OCI-LY7 (cell line): ENCODE measurements at regions not wholly inside any gene's neighbourhood (a gene's known extent, or its start where the extent isn't known, plus 50 kb on each side); places are given as distances from the start of the nearest gene placed in this dataset.

Source experiments
- BruUV-seq: library from RNA; stranded (reverse); fragments of 400-500 nt; replicated peaks from 2 replicates; lab custom pipeline; 2021; lab: Mats Ljungman, UMichigan
- CTCF ChIA-PET: fragments of 300-600 bp; sonication (Branson Sonifier 250); formaldehyde crosslinking; loops from one replicate; lab custom pipeline; 2022; ENCODE audit warnings: antibody characterized with exemption; ENCODE audit not compliant: unreplicated experiment; lab: Charles Lee
- POLR2A ChIA-PET: fragments of 300-600 bp; sonication (Branson Sonifier 250); formaldehyde crosslinking; loops from one replicate; lab custom pipeline; 2022; ENCODE audit warnings: antibody characterized with exemption; lab: Charles Lee
- DNase-seq: peaks from one replicate; pipeline ENCODE4 v3.0.0-alpha.2; 2015; ENCODE audit warnings: low spot score
- H2AFZ ChIP-seq: fragments of 200-600 bp; sonication (generic), shearing (Covaris generic); 2 replicates; pipeline ENCODE4 v1.6.1; 2014; ENCODE audit warnings: mild to moderate bottlenecking, antibody characterized with exemption, low read length, moderate library complexity
- H3K27ac ChIP-seq: fragments of 200-600 bp; sonication (generic); 2 replicates; pipeline ENCODE4 v1.5.1; 2014; ENCODE audit warnings: mixed run types, low read depth, mild to moderate bottlenecking, moderate library complexity, low read length, inconsistent platforms; ENCODE audit not compliant: poor library complexity, severe bottlenecking
- H3K36me3 ChIP-seq: fragments of 200-600 bp; sonication (generic); 2 replicates; pipeline ENCODE4 v1.6.1; 2014; ENCODE audit warnings: mild to moderate bottlenecking, antibody characterized with exemption, low read length, moderate library complexity, mixed read lengths; ENCODE audit not compliant: insufficient read depth
- H3K4me1 ChIP-seq: fragments of 200-600 bp; sonication (generic); 2 replicates; pipeline ENCODE4 v1.5.1; 2014; ENCODE audit warnings: mild to moderate bottlenecking, low read length; ENCODE audit not compliant: insufficient read depth, poor library complexity, severe bottlenecking
- H3K4me2 ChIP-seq: fragments of 200-600 bp; sonication (generic); 2 replicates; pipeline ENCODE4 v1.6.1; 2014; ENCODE audit warnings: mild to moderate bottlenecking, low read length
- H3K4me3 ChIP-seq: fragments of 200-600 bp; sonication (generic); 2 replicates; pipeline ENCODE4 v1.5.1; 2014; ENCODE audit warnings: mild to moderate bottlenecking, low read depth, low read length; ENCODE audit not compliant: poor library complexity, severe bottlenecking
- H3K79me2 ChIP-seq: fragments of 200-600 bp; sonication (generic); 2 replicates; pipeline ENCODE4 v1.6.1; 2016; ENCODE audit warnings: low read depth, mild to moderate bottlenecking, low read length, moderate library complexity, mixed read lengths; ENCODE audit not compliant: insufficient read depth
- H3K9me2 ChIP-seq: fragments of 200-600 bp; sonication (generic); 2 replicates; pipeline ENCODE4 v1.6.1; 2016; ENCODE audit warnings: mild to moderate bottlenecking, low read length, mixed read lengths; ENCODE audit not compliant: insufficient read depth
- H3K9me3 ChIP-seq: fragments of 200-600 bp; sonication (generic); 2 replicates; pipeline ENCODE4 v1.6.1; 2014; ENCODE audit warnings: mild to moderate bottlenecking, mixed run types, low read length, mixed read lengths
- H4K20me1 ChIP-seq: fragments of 200-600 bp; sonication (generic); 2 replicates; pipeline ENCODE4 v1.6.1; 2014; ENCODE audit warnings: mild to moderate bottlenecking, antibody characterized with exemption, low read length, moderate library complexity, mixed read lengths; ENCODE audit not compliant: insufficient read depth
- EZH2phosphoT487 ChIP-seq: fragments of 200-600 bp; sonication (generic); IDR thresholded peaks from 2 replicates; pipeline ENCODE4 v1.6.1; 2018; ENCODE audit warnings: low read depth, borderline replicate concordance, mild to moderate bottlenecking, mixed run types, antibody characterized with exemption, low read length, moderate library complexity, mixed read lengths
- intact Hi-C: fragments of 100-400 bp; cut with micrococcal nuclease; formaldehyde crosslinking; loops from one replicate; pipeline ENCODE4 v1.10.0; 2022; ENCODE audit not compliant: unreplicated experiment
- TF ChIP-seq, protein P1 (sequence below): fragments of 200-600 bp; sonication (generic); conservative IDR thresholded peaks from 2 replicates; pipeline ENCODE4 v1.5.1; 2014; ENCODE audit warnings: mild to moderate bottlenecking, antibody characterized with exemption, low read length, moderate library complexity, mixed read lengths

DNA sequence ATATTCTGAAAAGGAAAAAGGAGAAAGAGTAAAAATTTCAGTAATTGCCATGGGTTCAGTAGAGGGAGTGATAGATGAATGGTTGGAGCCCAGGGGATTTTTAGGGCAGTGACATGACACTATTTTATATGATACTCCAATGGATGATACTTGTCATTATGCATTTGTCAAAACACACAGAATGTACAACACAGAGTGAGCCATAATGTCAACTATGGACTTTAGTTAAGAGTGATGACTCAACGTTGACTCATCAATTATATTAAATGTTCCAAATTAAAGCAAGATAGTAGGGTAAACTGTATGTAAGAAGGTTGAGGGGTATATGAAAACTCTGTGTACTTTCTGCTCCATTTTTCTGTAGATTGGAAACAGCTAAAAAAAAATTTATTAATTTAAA, 586.4 kb downstream of the TAF11L14 start:
- POLR2A ChIA-PET, result no interaction called here
- Histone ChIP-seq H3K27ac (no peak overlapping the region), H3K4me1 (no peaks in the 10 kb centered on the region), H3K9me3 (no peaks in the 10 kb centered on the region), H3K4me2 (no peak overlapping the region), H3K9me2 (no peaks in the 10 kb centered on the region), H3K4me3 (no peak overlapping the region), H2AFZ (no peak overlapping the region), H3K79me2 (no peaks in the 10 kb centered on the region), H4K20me1 (no peaks in the 10 kb centered on the region), H3K36me3 (no peaks in the 10 kb centered on the region)
- intact Hi-C loops, result no loop called here
- BruUV-seq, result no TSS peak
- no peak for TF ChIP-seq EZH2phosphoT487
- TF ChIP-seq, protein P1, sequence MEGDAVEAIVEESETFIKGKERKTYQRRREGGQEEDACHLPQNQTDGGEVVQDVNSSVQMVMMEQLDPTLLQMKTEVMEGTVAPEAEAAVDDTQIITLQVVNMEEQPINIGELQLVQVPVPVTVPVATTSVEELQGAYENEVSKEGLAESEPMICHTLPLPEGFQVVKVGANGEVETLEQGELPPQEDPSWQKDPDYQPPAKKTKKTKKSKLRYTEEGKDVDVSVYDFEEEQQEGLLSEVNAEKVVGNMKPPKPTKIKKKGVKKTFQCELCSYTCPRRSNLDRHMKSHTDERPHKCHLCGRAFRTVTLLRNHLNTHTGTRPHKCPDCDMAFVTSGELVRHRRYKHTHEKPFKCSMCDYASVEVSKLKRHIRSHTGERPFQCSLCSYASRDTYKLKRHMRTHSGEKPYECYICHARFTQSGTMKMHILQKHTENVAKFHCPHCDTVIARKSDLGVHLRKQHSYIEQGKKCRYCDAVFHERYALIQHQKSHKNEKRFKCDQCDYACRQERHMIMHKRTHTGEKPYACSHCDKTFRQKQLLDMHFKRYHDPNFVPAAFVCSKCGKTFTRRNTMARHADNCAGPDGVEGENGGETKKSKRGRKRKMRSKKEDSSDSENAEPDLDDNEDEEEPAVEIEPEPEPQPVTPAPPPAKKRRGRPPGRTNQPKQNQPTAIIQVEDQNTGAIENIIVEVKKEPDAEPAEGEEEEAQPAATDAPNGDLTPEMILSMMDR, result no peak
- CTCF ChIA-PET, result no interaction called here
- DNase-seq, result no peak

DNA sequence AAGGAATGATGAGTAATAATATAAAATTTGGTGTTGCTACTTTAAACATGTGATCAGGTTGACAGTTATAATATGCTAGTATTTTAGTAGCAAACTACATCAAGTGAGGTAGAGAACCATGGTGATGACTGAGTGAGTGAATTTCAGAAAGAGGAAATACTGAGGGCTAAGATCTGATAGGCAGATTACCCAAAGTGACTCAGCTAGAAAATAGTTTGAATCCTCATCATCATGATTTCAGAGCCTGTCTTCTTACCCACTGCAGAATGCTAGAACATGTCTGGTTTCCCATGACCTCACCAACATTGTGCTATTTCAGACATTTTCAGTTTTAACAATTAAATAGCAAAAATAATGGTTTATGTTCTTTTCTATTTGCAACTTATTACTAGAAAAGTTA, 602.1 kb downstream of the TAF11L14 start:
- Histone ChIP-seq H3K4me2 (no peak overlapping the region), H3K36me3 (no peaks in the 10 kb centered on the region), H3K4me1 (no peaks in the 10 kb centered on the region), H4K20me1 (no peaks in the 10 kb centered on the region), H3K9me2 (no peaks in the 10 kb centered on the region), H3K27ac (no peak overlapping the region), H2AFZ (no peak overlapping the region), H3K4me3 (no peak overlapping the region), H3K9me3 (no peaks in the 10 kb centered on the region), H3K79me2 (no peaks in the 10 kb centered on the region)
- BruUV-seq, result no TSS peak
- DNase-seq, result no peak
- TF ChIP-seq, protein P1, result no peak
- no peak for TF ChIP-seq EZH2phosphoT487
- CTCF ChIA-PET, result no interaction called here
- POLR2A ChIA-PET, result interaction anchor here (0.8 kb wide), 1 partner anchor 12 kb away, joined by 5 read pairs; no protein-coding TSS in a partner anchor
- intact Hi-C loops, result no loop called here

DNA sequence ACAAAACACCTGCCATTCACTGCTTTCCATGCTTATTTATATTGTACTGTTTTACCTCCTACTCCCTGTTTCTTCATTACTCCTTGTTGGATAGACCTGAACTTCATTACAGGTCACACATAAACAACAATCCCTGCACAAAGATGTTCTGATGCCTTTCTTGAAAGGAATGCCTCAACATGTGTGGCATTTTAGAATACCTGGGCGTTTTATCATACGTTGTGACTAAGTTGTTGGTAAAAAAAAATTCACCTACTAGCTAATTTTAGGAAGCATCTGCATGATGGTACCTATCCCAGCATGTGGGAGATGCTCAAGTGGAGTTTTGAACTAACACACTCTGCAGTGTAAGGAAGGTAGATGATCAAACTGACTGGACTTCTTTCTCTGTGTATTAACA, 604.1 kb downstream of the TAF11L14 start:
- intact Hi-C loops, result no loop called here
- Histone ChIP-seq H3K27ac (no peak overlapping the region), H4K20me1 (no peaks in the 10 kb centered on the region), H3K4me3 (no peak overlapping the region), H3K4me2 (no peak overlapping the region), H3K36me3 (no peaks in the 10 kb centered on the region), H3K79me2 (no peaks in the 10 kb centered on the region), H3K4me1 (no peaks in the 10 kb centered on the region), H2AFZ (no peak overlapping the region), H3K9me2 (no peaks in the 10 kb centered on the region), H3K9me3 (no peaks in the 10 kb centered on the region)
- TF ChIP-seq EZH2phosphoT487, result no peak
- TF ChIP-seq, protein P1, result no peak
- no peak for DNase-seq
- CTCF ChIA-PET, result no interaction called here
- no TSS peak for BruUV-seq
- POLR2A ChIA-PET, result no interaction called here
